ENCODE measurements at regions not wholly inside any gene's neighbourhood (a gene's known extent, or its start where the extent isn't known, plus 50 kb on each side); places are given as distances from the start of the nearest gene placed in this dataset.

DNA sequence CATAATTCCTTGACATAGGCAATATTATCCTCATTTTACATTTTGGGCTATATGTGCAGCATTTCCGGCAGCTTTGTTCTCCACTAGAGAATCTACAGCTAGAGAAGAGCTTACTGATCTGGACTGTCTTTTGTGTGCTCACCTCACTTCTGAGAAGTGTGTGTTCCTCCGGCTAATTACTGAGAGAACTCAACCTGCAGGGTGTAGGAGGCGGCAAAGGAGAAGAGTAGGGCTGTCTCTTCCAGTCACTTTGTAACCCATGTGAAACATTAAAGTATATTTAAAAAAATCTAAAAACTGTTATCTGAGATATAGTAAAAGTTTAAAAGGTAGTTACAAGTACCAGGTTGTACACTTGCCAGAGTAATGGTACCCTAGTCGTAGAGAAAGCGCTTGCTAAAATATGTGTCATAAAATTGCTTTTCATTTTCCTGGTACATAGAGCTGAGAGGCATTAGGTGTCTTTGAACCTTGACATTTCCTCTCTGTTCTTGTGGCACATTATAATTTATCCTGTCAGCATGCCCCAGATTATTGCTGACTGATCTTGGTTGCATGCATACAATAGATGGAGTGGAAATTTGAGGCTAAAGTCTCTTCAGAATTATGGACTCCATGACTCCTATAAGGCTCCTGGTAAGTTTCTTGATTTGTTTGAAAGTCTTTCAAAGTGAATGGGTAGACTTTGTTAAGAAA is 381.9 kb downstream of the LMO7 start:
- no peaks in the 10 kb centered on the region for H3K27me3 ChIP-seq (replicated peaks; ENCODE audit: insufficient read depth, low read length)

DNA sequence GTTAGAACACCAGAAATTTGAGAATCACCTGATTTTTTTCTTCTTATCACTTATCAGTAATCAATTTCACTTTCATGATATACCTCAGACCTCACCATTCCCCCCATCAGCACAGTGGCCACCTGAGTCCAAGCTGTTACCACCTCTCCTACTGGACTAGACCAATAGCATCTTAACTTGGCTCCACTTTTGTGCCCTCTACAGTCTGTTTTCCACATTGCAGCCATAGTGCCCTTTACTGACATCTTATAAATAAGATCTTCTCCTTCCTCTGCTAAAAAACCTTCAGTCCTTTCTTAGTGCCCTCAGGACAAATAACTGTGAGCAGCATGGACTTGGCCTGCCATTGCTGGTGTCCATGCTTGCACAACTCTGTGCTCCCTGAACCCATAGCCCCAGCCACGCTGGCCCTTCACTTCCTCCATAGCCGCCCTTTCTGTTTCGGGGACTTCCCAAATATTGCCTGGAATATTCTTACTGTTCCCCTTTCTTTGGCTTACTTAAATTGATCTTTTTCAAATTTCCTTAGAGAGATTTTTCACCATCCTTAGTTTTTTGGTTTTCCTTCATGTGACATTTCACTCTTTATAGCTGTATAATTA is 380.8 kb downstream of the LMO7 start:
- peak; percentile 35 for DNase-seq
- TF ChIP-seq, protein P1, sequence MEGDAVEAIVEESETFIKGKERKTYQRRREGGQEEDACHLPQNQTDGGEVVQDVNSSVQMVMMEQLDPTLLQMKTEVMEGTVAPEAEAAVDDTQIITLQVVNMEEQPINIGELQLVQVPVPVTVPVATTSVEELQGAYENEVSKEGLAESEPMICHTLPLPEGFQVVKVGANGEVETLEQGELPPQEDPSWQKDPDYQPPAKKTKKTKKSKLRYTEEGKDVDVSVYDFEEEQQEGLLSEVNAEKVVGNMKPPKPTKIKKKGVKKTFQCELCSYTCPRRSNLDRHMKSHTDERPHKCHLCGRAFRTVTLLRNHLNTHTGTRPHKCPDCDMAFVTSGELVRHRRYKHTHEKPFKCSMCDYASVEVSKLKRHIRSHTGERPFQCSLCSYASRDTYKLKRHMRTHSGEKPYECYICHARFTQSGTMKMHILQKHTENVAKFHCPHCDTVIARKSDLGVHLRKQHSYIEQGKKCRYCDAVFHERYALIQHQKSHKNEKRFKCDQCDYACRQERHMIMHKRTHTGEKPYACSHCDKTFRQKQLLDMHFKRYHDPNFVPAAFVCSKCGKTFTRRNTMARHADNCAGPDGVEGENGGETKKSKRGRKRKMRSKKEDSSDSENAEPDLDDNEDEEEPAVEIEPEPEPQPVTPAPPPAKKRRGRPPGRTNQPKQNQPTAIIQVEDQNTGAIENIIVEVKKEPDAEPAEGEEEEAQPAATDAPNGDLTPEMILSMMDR (IDR thresholded peaks at IDR 0.05; ENCODE audit: low read length): peak; percentile 49
- TF ChIP-seq EZH2 (optimal IDR thresholded peaks at IDR 0.05; ENCODE audit: low read depth, low read length): no peak
- no peak overlapping the region for H3K9ac ChIP-seq (ENCODE audit: low read length)

More for the DNA sequence above, 381.9 kb downstream of the LMO7 start:
- no peak overlapping the region for H3K4me3 ChIP-seq (ENCODE audit: low read length)
- no peak for DNase-seq
- H3K9me2 ChIP-seq (replicated peaks; ENCODE audit: insufficient read depth, low read length): no peaks in the 10 kb centered on the region
- H2AFZ ChIP-seq (ENCODE audit: low read length): no peak overlapping the region
- H3F3A ChIP-seq (ENCODE audit: insufficient read depth, low read length): no peaks in the 10 kb centered on the region
- H3K4me2 ChIP-seq (ENCODE audit: low read depth, low read length): no peak overlapping the region
- H3K36me3 ChIP-seq (replicated peaks; ENCODE audit: insufficient read depth, low read length): no peaks in the 10 kb centered on the region
- H3K9ac ChIP-seq (ENCODE audit: low read length): no peak overlapping the region
- no peak overlapping the region for H3K27ac ChIP-seq (ENCODE audit: low read length)
- no peaks in the 10 kb centered on the region for H3K9me3 ChIP-seq (replicated peaks; ENCODE audit: insufficient read depth, low read length)
- no peaks in the 10 kb centered on the region for H3K4me1 ChIP-seq (ENCODE audit: low read length)
- H4K20me1 ChIP-seq (ENCODE audit: insufficient read depth, low read length): no peaks in the 10 kb centered on the region
- no peaks in the 10 kb centered on the region for H3K79me2 ChIP-seq (ENCODE audit: low read length)
- TF ChIP-seq, protein P1 (IDR thresholded peaks at IDR 0.05; ENCODE audit: low read length): no peak
- no peak for TF ChIP-seq EZH2 (optimal IDR thresholded peaks at IDR 0.05; ENCODE audit: low read depth, low read length)
- no peak for TF ChIP-seq EZH2phosphoT487 (IDR thresholded peaks at IDR 0.05; ENCODE audit: low read length)

DNA sequence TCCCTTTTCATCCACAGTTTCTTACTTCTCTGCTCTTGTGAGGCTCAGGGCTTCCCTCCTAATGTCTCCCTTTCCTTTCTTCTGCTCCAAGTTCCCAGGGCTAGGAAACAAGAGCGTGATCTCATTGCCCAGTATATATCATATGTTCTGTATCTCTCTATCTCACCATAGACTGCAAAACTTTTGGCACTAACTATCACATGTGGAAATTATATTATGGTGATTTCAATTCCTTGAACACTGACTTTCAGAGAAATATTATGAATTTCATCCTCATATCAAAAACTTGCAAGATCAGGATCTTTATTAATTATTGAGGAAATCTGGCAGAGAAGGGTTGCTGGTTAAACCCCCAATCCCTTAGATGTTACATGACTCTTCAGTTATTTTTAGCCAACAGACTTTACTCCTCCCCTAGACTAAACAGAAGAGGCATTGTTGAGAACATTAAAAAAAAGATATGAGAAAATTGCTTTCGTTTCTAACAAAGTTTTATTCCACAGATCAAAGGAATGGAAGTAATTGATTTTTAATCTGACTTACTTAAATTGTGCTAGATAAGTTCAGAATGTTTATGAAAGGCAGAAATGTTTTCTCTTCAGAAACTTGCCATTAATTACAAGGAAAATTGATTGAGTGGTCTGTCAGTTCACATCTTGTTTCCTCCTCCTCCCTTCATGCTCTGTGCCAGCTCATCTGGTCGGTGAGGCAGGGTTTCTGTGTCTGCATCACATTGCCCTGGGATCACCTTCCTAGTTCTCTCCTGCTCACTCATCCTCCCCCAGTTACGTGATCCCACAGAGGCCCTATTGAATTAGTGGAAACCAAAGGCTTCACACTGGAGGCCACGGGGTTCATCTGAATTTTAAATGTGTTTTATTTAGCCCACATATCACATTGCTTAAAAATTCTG is 378.5 kb downstream of the LMO7 start:
- Histone ChIP-seq H3K27me3 (replicated peaks; ENCODE audit: insufficient read depth, low read length) (no peaks in the 10 kb centered on the region), H3K4me3 (ENCODE audit: low read length) (no peak overlapping the region), H3K9ac (ENCODE audit: low read length) (no peak overlapping the region), H3K4me1 (ENCODE audit: low read length) (no peaks in the 10 kb centered on the region), H4K20me1 (ENCODE audit: insufficient read depth, low read length) (no peaks in the 10 kb centered on the region), H3K27ac (ENCODE audit: low read length) (no peak overlapping the region), H3K4me2 (ENCODE audit: low read depth, low read length) (no peak overlapping the region), H3F3A (ENCODE audit: insufficient read depth, low read length) (no peaks in the 10 kb centered on the region), H3K79me2 (ENCODE audit: low read length) (no peaks in the 10 kb centered on the region), H3K9me2 (replicated peaks; ENCODE audit: insufficient read depth, low read length) (no peaks in the 10 kb centered on the region), H3K36me3 (replicated peaks; ENCODE audit: insufficient read depth, low read length) (no peaks in the 10 kb centered on the region), H2AFZ (ENCODE audit: low read length) (no peak overlapping the region), H3K9me3 (replicated peaks; ENCODE audit: insufficient read depth, low read length) (no peaks in the 10 kb centered on the region)
- TF ChIP-seq EZH2 (optimal IDR thresholded peaks at IDR 0.05; ENCODE audit: low read depth, low read length) (no peak), EZH2phosphoT487 (IDR thresholded peaks at IDR 0.05; ENCODE audit: low read length) (no peak)
- TF ChIP-seq, protein P1 (IDR thresholded peaks at IDR 0.05; ENCODE audit: low read length): no peak
- DNase-seq: no peak

More for the DNA sequence above, 380.8 kb downstream of the LMO7 start:
- Histone ChIP-seq H3K9me3 (replicated peaks; ENCODE audit: insufficient read depth, low read length) (no peaks in the 10 kb centered on the region), H2AFZ (ENCODE audit: low read length) (no peak overlapping the region), H3K27me3 (replicated peaks; ENCODE audit: insufficient read depth, low read length) (no peaks in the 10 kb centered on the region), H3K4me2 (ENCODE audit: low read depth, low read length) (no peak overlapping the region), H4K20me1 (ENCODE audit: insufficient read depth, low read length) (no peaks in the 10 kb centered on the region), H3K4me3 (ENCODE audit: low read length) (no peak overlapping the region), H3K27ac (ENCODE audit: low read length) (no peak overlapping the region), H3K36me3 (replicated peaks; ENCODE audit: insufficient read depth, low read length) (no peaks in the 10 kb centered on the region), H3K4me1 (ENCODE audit: low read length) (no peaks in the 10 kb centered on the region), H3K79me2 (ENCODE audit: low read length) (no peaks in the 10 kb centered on the region), H3F3A (ENCODE audit: insufficient read depth, low read length) (no peaks in the 10 kb centered on the region), H3K9me2 (replicated peaks; ENCODE audit: insufficient read depth, low read length) (no peaks in the 10 kb centered on the region)

Measured in MM.1S (cell line).